GM18499 (cell line): ENCODE measurements at regions not wholly inside any gene's neighbourhood (a gene's known extent, or its start where the extent isn't known, plus 50 kb on each side); places are given as distances from the start of the nearest gene placed in this dataset.

Source experiments
- ATAC-seq: cut with Tn5 transposase; IDR thresholded peaks from one replicate; pipeline ENCODE4 v1.9.1; 2021; ENCODE audit warnings: moderate number of reproducible peaks; ENCODE audit not compliant: insufficient read depth, unreplicated experiment

DNA sequence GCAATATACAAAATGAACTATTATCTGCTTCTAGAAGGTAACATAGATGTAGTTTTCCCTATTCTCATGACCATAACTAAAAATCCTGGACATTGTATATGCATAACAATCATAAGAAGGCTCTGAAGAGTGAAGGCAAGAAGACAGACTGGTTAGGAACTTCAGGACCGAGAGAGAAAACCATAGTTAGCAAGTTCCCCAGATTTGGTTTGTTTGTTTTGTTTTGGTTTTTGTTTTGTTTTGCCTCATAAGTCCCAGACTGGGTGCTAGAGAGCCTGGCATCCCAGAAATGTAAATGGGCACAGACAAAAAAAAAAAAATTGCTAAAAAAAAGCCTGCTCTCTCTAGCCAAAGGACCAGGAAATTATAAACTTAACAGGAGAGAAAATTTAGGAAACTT is 192.2 kb upstream of the FBXO11 start:
- no peak for ATAC-seq

DNA sequence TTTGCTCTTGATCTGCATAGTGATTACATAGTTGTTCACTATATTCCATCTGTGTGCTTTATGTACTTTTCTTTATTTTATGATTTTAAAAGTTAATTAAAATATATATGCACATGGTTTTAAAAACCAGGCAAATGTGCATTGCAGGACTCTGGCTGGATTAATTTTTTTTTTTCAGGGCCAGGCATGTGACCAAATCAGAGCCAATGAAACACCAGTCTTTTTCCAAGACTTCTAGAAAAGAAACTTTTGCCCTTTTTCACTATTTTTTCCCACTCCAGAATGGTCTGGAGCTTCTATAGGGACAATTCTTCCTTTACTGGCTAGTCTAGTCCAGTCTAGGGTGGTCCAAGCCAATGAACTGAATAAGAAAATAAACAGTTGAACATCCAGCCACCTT is 198.1 kb upstream of the FBXO11 start:
- no peak for ATAC-seq

DNA sequence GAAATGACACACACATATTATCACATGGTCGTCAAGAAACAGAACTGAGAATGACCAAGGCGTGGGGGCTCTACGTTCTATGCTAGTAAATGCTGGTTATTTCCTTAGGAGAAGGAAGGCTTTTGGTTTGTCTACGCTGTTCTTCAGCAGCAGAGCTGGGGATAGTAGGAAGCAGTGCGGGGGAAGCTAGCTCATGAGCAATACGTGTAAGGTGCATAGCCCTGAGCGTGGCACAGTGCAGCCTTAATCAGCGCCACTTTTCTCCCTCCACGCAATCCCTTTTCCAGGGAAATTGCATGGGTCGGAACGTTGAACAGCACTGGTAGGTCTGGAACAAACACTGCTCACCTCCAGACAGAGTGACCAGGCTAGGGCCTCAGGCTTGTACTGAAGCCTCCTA is 199.6 kb upstream of the FBXO11 start:
- no peak for ATAC-seq

DNA sequence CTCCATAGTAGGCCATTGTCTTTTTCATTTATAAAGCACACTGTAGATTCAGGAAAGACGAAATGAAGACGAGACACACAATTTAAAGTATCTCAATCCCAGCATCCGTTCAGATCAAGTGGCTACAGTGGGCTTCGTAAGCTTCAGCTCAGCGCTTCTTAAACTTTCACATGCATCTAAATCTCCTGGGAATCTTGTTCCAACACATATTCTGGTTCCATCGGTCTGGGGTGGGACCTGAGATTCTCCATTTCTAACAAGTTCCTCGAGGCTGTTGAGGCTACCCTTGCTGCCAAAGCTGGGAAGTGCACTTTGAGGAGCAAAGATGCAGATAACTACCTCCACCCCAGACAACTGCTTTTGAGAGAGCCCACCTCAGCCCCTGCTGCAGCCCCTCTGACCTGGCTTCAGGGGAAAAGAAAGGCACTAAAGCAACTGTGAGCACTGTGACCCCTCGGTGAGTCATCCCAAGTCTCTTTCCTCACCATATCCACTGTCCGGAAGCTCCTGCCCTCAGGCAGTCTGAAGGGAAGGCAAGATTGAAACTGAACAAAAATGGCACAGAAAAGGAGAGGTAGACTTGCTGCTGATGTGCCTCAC is 201.1 kb upstream of the FBXO11 start:
- ATAC-seq, result no peak

DNA sequence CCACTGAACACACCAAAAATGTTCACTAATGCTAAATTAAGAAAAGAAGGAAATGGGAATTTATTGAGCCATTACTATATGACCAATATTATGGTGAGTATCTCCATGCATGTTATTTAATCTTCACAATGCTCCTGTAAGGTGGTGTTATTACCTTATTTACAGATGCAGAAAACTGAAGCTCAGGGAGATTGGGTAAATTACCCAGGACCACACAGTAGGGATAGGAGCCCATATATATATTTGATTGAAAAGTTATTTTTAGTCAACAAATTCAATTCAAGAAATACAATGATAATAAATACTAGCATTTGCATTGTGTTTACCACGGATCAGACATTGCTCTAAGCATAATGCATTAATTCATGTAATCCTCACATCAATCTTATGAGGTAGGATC is 202.2 kb upstream of the FBXO11 start:
- ATAC-seq, result no peak

DNA sequence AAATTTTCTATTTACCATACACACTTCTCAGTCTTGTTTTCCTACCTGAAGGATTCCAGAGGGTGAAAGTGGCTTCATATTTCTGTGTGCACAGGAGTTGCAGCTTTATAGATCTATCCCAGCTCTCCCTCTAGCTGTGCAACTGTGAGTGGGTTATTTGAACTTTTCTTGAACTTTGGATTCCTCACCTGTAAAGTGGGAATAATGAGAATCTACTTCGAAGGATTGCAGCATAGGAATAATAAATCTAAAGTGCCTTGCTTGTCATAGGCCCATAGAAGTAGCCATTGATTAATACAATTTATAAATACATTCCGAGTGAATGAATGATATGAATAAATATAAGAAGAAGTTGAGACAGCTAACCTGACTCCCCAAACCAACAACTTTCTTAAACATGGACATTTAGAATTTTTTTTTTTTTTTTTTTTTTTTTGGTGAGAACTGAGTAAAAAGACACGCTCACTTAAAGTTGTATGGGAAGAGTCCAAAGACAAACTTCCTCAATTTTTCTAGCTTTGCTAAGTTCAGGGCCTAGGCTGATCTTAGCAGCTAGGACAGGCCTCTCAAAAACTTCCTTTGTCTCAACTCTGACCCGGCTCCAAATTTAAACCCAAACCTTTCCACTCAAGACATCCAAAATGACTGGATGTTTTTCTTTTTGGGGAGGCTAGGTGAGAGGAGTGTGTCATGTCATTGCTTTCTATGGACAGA is 203.3 kb upstream of the FBXO11 start:
- ATAC-seq, result no peak

DNA sequence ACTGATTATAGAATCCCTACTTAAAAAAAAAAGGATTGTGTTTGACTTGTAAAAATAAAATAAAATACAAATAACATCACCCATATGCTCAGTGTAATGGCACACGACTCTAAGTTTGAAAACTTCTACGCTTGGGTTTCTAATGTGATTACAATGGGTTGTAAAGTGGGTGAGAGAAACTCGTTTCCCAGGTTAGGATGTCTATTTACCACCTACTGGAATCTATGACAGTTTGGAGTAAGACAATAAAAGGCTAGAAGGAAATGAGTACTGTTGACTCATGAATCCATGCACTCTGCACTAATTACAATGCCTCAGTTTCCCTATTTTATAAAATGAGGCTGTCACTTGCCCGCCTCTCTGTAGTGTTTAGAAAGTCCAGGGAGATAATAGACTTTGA is 204.0 kb upstream of the FOXN2 start:
- no peak for ATAC-seq

DNA sequence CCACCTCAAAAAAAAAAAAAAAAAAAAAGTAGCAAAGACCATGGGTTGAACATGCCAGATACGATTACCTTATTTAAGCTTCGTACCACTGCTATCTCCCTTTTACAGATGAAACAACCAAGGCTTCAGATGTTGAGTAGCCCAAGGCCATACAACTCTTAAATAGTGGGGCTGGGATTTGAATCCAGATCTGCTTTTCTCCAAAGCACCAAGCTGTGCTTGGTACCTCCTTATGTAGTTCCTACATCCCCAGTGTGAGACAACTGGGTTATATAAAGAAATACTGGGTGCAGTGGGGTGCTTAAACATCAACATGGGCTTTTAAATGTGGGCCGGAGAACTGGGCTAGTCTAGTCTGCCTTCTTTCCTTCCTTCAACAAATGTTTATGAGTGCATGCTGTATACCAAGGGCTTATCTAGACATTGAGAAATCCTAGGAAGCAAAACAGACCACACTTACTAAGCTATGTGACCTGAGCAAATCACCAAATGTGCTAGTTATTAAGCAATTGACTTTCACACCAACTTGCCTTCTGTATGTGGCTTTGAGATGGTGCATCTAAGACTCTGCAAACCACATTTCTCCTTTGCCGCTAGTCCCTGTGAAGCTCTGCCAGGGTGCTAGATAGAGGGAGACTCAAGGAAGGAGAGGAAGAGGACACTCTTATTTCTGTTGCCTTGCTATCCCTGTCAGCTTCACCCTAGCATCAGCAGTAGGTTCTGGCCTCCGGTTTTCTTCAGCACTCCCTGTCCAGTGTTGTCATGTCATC is 201.4 kb upstream of the FOXN2 start:
- no peak for ATAC-seq

DNA sequence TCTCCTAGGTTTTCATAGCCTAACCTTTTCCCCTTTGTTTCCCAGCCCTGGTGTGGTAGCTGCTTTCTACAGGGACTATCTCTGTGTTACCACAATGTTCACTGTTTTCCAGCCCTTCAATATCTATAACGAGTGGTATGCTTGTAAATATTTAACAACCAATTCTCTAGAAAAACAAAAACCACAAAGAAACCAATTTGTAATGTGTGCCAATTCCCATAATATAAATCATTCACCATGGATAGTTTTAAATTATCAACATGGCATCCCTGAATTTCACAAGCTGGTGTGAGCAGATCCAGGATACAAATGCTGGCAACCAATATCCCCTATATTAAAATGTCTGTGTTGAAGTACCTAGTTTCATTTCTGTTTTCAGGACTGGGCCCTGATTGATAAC is 200.7 kb upstream of the FOXN2 start:
- no peak for ATAC-seq

DNA sequence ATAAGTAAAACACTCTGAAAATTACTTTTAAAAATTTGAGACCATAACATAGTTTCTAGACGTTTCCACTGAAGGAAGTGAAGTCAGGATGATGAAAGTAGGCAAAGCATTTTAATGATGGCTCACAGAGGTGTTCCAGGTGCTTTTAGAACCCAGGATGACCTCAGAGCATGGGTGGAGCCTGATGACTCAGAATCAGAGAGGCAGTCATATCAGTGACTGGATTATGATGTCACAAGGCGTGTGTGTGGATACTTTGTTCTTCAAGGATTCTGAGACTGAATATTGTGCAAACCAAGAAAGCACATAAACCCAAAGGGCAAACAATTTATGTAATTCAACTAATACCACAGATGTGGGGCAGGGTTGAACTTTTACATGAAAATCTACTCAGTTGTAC is 200.2 kb upstream of the FOXN2 start:
- no peak for ATAC-seq

DNA sequence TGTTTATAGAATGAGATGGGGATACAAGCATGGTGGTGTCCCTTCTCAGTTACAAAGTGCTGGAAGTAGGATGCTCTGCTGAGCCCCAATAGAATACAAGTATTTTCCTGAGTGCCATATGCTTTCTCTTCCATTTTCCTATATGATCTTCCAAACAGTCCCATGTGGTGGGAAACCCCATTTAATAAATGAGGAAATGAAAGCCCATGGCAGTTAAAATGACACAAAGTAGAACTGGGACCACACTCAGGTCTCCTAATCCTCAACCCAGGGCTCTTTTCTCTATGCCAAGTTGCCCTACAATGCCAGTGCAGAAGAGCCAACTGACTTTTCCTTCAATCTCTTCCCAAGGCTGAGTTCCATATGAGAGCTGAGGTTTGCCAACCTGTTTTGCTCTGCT is 198.0 kb upstream of the FOXN2 start:
- ATAC-seq, result no peak

DNA sequence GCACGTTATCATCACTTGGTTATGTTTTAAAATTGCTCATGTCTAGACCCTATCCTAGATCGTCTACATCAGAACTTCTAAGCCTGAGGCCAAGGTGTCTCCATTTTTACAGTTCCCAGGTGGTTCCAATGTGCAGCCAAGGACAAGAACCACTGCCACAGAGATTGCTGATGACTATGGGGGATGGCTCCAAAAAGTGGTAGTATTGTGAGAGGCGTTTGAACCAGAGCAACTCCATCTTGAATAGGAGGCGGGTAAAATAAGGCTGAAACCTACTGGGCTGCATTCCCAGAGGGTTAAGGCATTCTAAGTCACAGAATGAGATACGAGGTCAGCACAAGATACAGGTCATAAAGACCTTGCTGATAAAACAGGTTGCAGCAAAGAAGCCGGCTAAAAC is 195.6 kb upstream of the FOXN2 start:
- ATAC-seq, result no peak

DNA sequence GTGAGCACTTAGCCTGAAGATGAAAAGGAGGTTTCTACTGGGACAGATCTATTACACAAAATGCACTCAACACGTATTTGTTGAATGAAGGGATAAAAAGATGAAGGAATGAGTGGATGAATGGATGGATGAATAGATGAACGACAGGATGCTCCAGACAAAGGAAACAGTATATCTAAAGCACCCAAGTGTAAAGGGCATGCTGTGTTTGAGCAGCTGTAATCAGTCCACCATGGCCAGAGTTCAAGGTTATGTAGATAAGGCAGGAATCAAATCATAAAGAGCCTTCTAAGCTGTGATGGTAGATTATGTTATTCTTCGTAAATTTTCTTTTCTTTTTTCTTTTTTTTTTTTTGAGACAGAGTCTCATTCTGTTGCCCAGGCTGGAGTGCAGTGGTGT is 194.4 kb upstream of the FOXN2 start:
- no peak for ATAC-seq

DNA sequence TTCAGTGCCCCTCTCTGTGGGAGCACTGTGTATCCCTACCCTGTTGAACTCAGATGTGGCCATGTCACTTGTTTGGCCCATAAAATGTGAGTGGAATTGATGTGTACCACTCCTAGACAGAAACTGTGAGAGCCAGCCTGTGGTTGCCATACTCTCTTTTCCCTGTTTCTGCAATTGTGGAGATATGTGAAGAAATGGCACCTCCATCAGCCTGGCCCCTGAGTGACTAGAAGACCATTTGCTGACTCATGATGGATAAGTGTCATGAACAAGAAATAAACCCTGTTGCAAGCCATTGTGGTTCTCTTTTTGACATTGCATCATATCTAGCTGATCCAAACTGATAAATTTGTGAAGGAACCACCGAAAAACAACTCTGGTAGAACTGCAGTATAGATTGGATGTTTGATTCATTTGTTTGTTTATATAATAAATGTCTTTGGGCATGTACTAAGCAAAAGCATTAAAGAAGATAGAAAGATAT is 193.7 kb upstream of the FOXN2 start:
- no peak for ATAC-seq

DNA sequence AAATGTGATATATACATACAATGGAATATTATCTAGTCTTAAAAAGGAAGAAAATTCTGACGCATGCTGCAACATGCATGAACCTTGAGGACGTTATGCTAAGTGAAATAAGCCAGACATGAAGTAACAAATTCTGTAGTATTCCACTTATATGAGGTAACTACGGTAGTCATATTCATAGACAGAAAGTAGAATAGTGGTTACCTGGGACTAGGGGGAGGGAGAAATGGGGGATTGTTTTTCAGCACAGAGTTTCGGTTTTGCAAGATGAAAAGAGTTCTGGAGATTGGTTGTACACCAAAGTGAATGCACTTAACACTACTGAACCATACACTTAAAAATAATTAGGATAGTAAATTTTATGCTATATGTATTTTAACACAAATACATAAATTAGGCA is 192.3 kb upstream of the FOXN2 start:
- ATAC-seq, result no peak

DNA sequence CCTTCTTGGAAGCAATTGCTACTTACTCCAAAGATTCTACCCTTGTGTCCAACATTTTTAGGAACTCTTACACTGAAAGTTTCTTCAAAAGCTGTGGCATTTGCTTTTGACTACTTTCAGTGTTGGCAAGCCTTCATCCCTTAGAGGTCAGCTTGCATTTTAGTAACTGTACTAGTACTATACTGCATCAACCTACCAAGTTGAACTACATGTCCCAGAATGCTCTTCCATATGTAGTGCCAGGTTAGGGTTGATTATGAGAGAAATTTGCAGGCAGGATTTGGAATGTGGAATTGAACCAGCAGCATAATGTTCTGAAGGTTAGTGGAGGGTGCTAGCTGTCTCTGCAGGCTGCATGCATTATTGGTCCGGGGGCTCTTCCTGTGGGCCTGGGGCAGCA is 189.9 kb upstream of the FOXN2 start:
- ATAC-seq, result no peak

DNA sequence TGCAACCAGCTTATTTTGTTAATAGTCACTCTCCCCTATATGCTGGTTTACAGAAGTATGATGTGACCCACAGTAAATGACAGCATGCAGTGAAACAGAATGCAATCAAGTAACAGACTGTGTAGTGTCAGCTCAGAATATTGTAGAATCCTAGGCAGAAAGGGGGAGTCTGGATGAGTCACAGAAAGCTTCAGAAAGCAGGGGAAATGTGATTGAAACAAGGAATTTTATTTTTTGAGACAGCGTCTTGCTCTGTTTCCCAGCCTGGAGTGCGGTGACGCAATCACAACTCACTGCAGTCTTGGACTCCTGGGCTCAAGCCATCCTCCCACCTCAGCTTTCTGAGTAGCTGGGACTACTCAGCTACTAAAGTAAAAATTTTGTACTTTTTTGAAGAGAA is 188.3 kb upstream of the FOXN2 start:
- no peak for ATAC-seq

DNA sequence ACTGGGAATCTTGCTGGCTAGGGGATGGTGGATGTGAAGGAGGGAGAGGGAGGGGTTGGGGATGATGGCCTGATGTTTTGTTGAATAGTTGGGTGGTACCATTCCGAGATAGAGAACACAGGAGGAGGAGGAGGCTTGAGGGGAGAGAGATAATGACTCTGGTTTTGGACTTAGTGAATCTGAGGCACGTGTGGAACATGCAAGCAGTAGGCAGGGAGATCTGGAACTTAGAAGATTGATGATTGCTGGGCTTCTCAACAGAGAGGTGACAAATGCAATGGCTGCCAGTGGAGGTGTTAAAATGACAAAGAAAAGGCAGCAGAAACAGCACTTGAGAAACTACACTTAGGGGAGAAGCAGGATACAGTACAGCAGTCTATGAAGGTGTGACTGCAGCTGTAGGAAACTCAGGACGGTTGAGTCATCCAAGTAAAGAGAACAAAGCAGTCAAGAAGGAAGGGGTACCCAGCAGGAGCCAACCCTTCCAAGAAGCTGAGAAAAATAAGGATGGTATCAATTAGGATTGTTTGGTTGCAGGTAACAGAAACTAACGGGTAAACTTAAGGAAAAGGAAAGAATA is 186.8 kb upstream of the FOXN2 start:
- ATAC-seq, result no peak

DNA sequence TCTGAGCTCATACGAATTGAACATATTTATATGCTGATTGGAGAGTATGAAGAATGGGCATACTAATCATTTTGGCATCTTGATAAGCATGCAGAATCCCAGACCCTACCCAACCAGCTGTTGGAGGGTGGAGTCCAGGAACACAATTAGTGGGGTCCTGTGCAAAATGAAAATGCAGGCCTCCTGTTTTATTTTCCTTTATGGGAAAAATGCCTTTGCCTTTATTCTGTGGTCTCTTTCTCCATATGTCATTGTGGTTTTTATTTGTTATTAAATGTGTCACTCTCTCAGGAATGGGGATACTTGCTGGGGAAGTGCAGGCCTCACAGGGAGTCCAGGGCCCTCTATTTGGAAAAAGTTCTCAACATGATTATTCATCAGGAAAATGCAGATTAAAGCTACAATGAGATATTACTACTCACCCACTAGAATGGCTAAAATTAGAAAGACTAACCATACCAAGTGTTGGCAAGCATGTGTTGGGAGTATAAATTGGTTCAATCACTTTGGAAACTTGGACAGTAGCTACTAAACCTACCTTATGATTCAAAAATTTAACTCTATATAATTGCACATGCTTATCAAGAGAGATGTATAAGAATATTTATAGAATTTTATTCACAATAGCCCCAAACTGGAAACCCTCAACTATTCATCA is 185.1 kb upstream of the FOXN2 start:
- no peak for ATAC-seq

DNA sequence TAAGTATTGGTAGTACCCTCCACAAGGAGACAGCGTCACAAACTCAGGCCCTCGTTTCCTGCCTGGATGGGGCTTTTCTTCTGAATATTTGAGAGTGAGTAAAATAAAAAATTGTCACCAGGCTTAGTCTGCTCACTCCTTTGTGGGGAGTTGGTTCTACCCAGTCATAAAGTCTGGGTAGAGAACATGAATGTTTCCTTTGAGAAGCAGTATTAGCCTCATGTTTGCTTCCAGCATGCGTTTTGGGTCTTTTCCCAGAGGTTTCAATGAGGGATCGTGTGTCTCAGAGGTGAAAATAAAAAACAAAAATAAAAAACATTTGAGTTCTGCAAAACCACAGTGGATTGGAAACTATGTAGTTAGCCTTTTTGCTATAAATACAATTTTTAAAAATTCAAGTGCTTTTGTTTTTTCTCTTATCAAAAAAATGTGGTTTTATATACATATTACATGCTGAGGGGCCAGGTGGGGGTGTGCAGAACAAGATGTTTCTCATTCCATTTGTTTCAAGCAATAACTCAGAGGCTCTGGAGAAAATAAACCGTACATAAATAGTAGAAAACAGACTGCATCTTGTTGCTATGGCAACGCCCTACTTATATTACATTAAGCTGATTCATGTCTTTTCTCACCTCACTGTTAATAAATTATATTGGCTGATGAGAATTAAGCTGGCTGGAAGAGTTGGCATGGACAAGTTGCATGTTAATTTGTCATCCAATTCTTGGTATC is 182.8 kb upstream of the FOXN2 start:
- ATAC-seq, result no peak
